SU-DHL-6 (cell line): ENCODE measurements at regions not wholly inside any gene's neighbourhood (a gene's known extent, or its start where the extent isn't known, plus 50 kb on each side); places are given as distances from the start of the nearest gene placed in this dataset.

Source experiments
- CTCF ChIP-seq: fragments of 200-600 bp; sonication (generic); IDR thresholded peaks from one replicate; pipeline ENCODE4 v1.5.1; 2017; ENCODE audit warnings: antibody characterized with exemption, mild to moderate bottlenecking, low read length, moderate library complexity; ENCODE audit not compliant: insufficient read depth, poor library complexity, severe bottlenecking
- EZH2phosphoT487 ChIP-seq: fragments of 200-600 bp; sonication (generic), shearing (Covaris generic); conservative IDR thresholded peaks from 2 replicates; pipeline ENCODE4 v1.6.1; 2018; ENCODE audit warnings: mild to moderate bottlenecking, antibody characterized with exemption, low read length, moderate library complexity, mixed read lengths

- no peak for TF ChIP-seq CTCF
- TF ChIP-seq EZH2phosphoT487 = no peak
Observed at GRCh38 chr2:195031411-195031810, 625.6 kb upstream of the SLC39A10 start.
